Transverse colon (tissue), 3 donors: ENCODE measurements at regions not wholly inside any gene's neighbourhood (a gene's known extent, or its start where the extent isn't known, plus 50 kb on each side); places are given as distances from the start of the nearest gene placed in this dataset.

Experiments
- EP300 ChIP-seq: sonication (generic); formaldehyde crosslinking; IDR thresholded peaks from one replicate; pipeline ENCODE4 v1.6.1; 2017; ENCODE audit warnings: antibody characterized with exemption, low read depth
- POLR2A ChIP-seq: fragments of 450-650 bp; IDR thresholded peaks from one replicate; pipeline ENCODE4 v1.6.1; 2016; ENCODE audit warnings: antibody characterized with exemption, mild to moderate bottlenecking, moderate library complexity
- TF ChIP-seq, protein P1 (sequence below), 5 experiments: fragments of 200-600 bp in 3 of 5; fragments of 450-650 bp in 2 of 5; sonication (generic) in 3 of 5; IDR thresholded peaks; 1 replicate in 2 of 5; 2 replicates in 3 of 5; pipeline ENCODE4 v1.5.1; 2016 to 2017; ENCODE audit warnings: antibody characterized with exemption in 5 of 5, inconsistent platforms in 3 of 5, mild to moderate bottlenecking in 2 of 5, moderate library complexity in 1 of 5

DNA sequence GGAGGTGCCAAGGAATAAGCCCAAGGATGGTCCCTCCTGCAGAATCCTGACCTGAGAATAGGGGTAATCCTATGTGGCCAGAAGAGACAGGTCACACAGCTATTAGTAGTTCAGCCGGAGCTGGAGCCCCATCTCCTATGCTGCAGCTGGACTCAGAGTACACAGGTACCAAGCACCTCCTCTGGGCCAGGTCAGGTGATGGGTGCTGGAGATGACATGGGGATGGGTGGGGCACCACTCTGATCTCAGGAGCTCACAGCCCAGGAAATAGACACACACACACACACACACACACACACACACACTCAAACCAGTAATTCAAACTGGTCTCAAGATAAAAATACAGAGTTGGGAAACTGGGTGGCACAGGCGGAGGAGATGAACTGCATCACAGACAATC, 54.2 kb upstream of the SSBP3 start:
- TF ChIP-seq EP300 (no peak), POLR2A (no peak)
- TF ChIP-seq, protein P1, sequence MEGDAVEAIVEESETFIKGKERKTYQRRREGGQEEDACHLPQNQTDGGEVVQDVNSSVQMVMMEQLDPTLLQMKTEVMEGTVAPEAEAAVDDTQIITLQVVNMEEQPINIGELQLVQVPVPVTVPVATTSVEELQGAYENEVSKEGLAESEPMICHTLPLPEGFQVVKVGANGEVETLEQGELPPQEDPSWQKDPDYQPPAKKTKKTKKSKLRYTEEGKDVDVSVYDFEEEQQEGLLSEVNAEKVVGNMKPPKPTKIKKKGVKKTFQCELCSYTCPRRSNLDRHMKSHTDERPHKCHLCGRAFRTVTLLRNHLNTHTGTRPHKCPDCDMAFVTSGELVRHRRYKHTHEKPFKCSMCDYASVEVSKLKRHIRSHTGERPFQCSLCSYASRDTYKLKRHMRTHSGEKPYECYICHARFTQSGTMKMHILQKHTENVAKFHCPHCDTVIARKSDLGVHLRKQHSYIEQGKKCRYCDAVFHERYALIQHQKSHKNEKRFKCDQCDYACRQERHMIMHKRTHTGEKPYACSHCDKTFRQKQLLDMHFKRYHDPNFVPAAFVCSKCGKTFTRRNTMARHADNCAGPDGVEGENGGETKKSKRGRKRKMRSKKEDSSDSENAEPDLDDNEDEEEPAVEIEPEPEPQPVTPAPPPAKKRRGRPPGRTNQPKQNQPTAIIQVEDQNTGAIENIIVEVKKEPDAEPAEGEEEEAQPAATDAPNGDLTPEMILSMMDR (IDR thresholded peaks at IDR 0.05), result no peak
